DMS53 (cell line): ENCODE measurements at regions not wholly inside any gene's neighbourhood (a gene's known extent, or its start where the extent isn't known, plus 50 kb on each side); places are given as distances from the start of the nearest gene placed in this dataset.
"Not testable (repeated sequence)": the region's sequence is repeated elsewhere in the genome, so short reads cannot be mapped to it uniquely, and the experiment has no call there.

Experiments used
- DNase-seq: peaks from one replicate; lab custom pipeline; 2025; lab: John Stamatoyannopoulos, UW

- DNase-seq = no peak
These were observed 187.8 kb downstream of the ANKRD60 start for GRCh38 chr20:58040447-58041290.

- no peak for DNase-seq
These were observed 189.0 kb downstream of the ANKRD60 start for GRCh38 chr20:58039274-58040092.

GRCh38 chr20:58038123-58038654 is 190.3 kb downstream of the ANKRD60 start:
- no peak for DNase-seq

- no peak for DNase-seq
These were observed 190.8 kb downstream of the ANKRD60 start for GRCh38 chr20:58037631-58038030.

GRCh38 chr20:58033026-58033536 is 195.4 kb downstream of the ANKRD60 start:
- no peak for DNase-seq

- DNase-seq = no peak
These were observed 195.9 kb downstream of the ANKRD60 start for GRCh38 chr20:58032599-58032998.

GRCh38 chr20:58031350-58031749 is 197.1 kb downstream of the ANKRD60 start:
- DNase-seq = not testable (repeated sequence)

GRCh38 chr20:58028123-58028522 is 200.3 kb downstream of the ANKRD60 start:
- DNase-seq = no peak

- no peak for DNase-seq
These were observed 202.1 kb downstream of the ANKRD60 start for GRCh38 chr20:58026361-58026760.

GRCh38 chr20:58025233-58025632 is 203.2 kb downstream of the ANKRD60 start:
- DNase-seq = no peak

GRCh38 chr20:58024241-58024721 is 204.2 kb downstream of the ANKRD60 start:
- DNase-seq = no peak

GRCh38 chr20:58023781-58024180 is 204.7 kb downstream of the ANKRD60 start:
- DNase-seq = no peak

GRCh38 chr20:58023346-58023745 is 205.1 kb downstream of the ANKRD60 start:
- no peak for DNase-seq

- no peak for DNase-seq
These were observed 205.7 kb downstream of the ANKRD60 start for GRCh38 chr20:58022711-58023110.

GRCh38 chr20:58021481-58021880 is 207.0 kb downstream of the ANKRD60 start:
- DNase-seq = no peak

GRCh38 chr20:58020656-58021454 is 207.6 kb downstream of the ANKRD60 start:
- no peak for DNase-seq

GRCh38 chr20:58019850-58020625 is 208.4 kb downstream of the ANKRD60 start:
- DNase-seq = no peak

GRCh38 chr20:58019027-58019849 is 209.2 kb downstream of the ANKRD60 start:
- no peak for DNase-seq

- no peak for DNase-seq
These were observed 209.9 kb downstream of the ANKRD60 start for GRCh38 chr20:58018590-58018989.

- no peak for DNase-seq
These were observed 210.4 kb downstream of the ANKRD60 start for GRCh38 chr20:58017970-58018530.
